ENCODE measurements at regions not wholly inside any gene's neighbourhood (a gene's known extent, or its start where the extent isn't known, plus 50 kb on each side); places are given as distances from the start of the nearest gene placed in this dataset.

DNA sequence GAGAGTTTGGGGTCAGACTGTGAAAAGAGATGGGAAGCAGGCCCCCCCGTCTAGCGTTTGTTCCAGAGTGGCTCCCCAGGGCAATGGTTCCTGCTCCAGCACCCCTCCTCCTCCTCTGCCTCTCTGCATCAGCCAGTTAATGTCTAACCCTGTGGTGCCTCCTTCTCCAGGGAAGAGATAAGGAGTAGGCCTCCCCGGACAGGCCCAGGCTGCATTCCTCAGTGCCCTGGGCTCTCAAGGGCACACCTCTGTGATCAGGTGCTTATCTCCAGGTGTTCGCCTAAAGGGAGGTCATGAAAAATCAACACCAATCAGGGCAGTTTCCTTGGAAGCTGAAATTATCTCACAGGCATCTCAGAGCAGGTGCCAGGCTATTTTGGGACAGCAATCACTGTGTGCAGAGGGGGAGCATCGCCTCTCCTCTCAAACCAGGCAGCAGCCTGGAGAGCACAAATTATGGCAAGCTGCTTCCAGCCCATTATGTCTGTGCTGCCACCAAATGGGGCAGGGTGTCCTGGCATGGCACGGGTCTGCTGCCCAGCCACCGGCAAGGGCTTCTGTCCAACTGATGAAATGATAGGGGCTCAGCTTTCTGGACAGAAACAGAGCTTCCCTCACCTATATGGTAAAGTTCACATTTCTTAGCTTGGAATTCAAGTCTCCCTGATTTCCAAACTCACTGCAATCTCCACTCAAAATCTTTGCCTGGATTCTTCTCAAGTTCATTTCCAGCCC, 255.8 kb upstream of the SLC14A2 start:
- H3K27ac ChIP-seq (ENCODE audit: low read length), result no peak overlapping the region

DNA sequence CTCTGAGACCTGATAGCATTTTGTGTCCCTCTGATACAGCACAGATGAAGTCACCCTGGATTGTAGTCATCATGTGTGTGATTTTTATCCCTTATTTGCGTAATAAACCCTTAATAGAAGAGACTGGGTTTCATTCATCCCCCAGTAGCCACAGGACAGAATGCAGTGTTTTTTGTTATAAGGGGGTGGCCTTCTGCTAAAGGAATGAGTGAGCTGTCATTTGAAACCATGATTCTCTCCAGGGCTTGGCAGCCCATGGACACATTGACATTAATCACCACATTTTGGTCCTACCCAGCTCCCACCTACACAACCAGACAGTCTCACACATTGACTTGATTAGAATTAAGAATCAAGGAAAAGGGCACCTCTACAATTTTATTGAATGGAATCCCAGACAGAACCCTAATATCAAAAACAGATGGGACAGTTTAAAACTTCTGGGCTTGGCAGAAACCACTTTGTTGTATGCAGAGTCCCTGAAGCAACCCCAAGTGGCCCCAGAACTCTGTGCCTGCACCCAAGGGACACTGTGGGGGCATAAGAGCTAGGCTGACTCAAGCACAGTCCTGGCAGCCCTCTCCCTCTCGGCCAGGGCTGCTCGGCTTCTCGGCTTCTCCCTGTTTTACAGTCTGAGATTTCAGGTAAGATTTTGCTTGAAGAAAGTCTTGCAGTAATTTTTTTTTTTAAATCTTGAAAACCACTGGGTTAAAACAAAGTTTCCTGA, 254.0 kb upstream of the SLC14A2 start:
- Histone ChIP-seq H3K4me3 (ENCODE audit: low read length in 2 of 2) (no peak overlapping the region), H3K27ac (ENCODE audit: low read length) (no peak overlapping the region), H3K27me3 (ENCODE audit: control insufficient read depth in 1 of 2, insufficient read depth in 2 of 2, low read length in 2 of 2) (no peaks in the 10 kb centered on the region), H3K9ac (ENCODE audit: low read length in 2 of 2) (no peak overlapping the region), H3K36me3 (ENCODE audit: control insufficient read depth in 2 of 2, insufficient read depth in 2 of 2, low read length in 2 of 2) (no peaks in the 10 kb centered on the region), H3K9me3 (ENCODE audit: control insufficient read depth in 2 of 2, low read length in 2 of 2) (no peaks in the 10 kb centered on the region), H3K4me1 (ENCODE audit: control insufficient read depth, insufficient read depth, low read length) (peaks cover 6% of the 10 kb centered on the region)

More for the DNA sequence above, 255.8 kb upstream of the SLC14A2 start:
- no peak overlapping the region for H3K9ac ChIP-seq (ENCODE audit: low read length in 2 of 2)
- H3K9me3 ChIP-seq (ENCODE audit: control insufficient read depth in 2 of 2, low read length in 2 of 2), result no peaks in the 10 kb centered on the region
- H3K4me3 ChIP-seq (ENCODE audit: low read length in 2 of 2), result no peak overlapping the region
- no peaks in the 10 kb centered on the region for H3K27me3 ChIP-seq (ENCODE audit: control insufficient read depth in 1 of 2, insufficient read depth in 2 of 2, low read length in 2 of 2)
- no peaks in the 10 kb centered on the region for H3K36me3 ChIP-seq (ENCODE audit: control insufficient read depth in 2 of 2, insufficient read depth in 2 of 2, low read length in 2 of 2)
- peaks cover 6% of the 10 kb centered on the region for H3K4me1 ChIP-seq (ENCODE audit: control insufficient read depth, insufficient read depth, low read length)

DNA sequence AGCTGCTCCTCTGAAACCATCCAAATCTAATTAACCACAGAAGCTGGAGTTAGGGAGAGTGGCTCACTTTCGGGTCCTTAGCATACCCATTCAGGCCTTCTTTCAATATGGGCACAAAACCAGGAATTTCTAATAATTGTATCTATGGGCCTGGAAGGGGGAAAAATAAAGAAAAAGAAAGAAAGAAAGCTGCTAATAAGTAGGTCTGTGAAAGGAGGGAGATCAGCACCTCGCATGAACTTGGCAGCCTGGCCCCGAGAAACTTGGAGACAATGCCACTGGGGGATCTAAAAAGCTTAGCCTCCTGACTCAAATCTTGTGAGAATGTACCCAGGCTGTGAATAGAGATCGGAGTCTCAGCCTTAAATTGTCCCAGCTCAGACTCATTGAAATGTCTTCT, 252.1 kb upstream of the SLC14A2 start:
- Histone ChIP-seq H3K27me3 (ENCODE audit: control insufficient read depth in 1 of 2, insufficient read depth in 2 of 2, low read length in 2 of 2) (no peaks in the 10 kb centered on the region), H3K36me3 (ENCODE audit: control insufficient read depth in 2 of 2, insufficient read depth in 2 of 2, low read length in 2 of 2) (no peaks in the 10 kb centered on the region), H3K27ac (ENCODE audit: low read length) (no peak overlapping the region), H3K4me3 (ENCODE audit: low read length in 2 of 2) (no peak overlapping the region), H3K4me1 (ENCODE audit: control insufficient read depth, insufficient read depth, low read length) (peaks cover 8% of the 10 kb centered on the region), H3K9ac (ENCODE audit: low read length in 2 of 2) (no peak overlapping the region), H3K9me3 (ENCODE audit: control insufficient read depth in 2 of 2, low read length in 2 of 2) (no peaks in the 10 kb centered on the region)

DNA sequence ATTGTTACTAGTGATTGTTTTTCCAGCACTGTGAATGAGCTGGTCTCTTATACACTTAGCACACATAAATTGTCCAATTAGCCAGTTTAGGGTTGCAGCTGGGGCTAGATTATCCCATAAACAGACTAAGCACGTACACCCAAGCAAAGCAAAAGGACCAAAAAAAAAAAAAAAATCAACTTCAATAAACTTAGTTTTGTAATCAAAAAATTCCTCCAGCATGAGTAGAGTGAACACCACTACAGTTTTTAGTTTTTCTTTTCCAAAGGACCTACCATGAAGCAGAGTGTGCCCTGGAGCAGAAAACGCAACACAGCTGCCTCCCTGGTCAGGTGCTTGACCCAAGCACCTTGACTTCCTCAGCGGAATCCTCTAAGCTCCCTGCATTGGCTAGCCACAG, 249.4 kb upstream of the SLC14A2 start:
- Histone ChIP-seq H3K9me3 (ENCODE audit: control insufficient read depth in 2 of 2, low read length in 2 of 2) (no peaks in the 10 kb centered on the region), H3K36me3 (ENCODE audit: control insufficient read depth in 2 of 2, insufficient read depth in 2 of 2, low read length in 2 of 2) (no peaks in the 10 kb centered on the region), H3K9ac (ENCODE audit: low read length in 2 of 2) (no peak overlapping the region), H3K4me3 (ENCODE audit: low read length in 2 of 2) (no peak overlapping the region), H3K27me3 (ENCODE audit: control insufficient read depth in 1 of 2, insufficient read depth in 2 of 2, low read length in 2 of 2) (no peaks in the 10 kb centered on the region), H3K27ac (ENCODE audit: low read length) (no peak overlapping the region), H3K4me1 (ENCODE audit: control insufficient read depth, insufficient read depth, low read length) (peaks cover 8% of the 10 kb centered on the region)

DNA sequence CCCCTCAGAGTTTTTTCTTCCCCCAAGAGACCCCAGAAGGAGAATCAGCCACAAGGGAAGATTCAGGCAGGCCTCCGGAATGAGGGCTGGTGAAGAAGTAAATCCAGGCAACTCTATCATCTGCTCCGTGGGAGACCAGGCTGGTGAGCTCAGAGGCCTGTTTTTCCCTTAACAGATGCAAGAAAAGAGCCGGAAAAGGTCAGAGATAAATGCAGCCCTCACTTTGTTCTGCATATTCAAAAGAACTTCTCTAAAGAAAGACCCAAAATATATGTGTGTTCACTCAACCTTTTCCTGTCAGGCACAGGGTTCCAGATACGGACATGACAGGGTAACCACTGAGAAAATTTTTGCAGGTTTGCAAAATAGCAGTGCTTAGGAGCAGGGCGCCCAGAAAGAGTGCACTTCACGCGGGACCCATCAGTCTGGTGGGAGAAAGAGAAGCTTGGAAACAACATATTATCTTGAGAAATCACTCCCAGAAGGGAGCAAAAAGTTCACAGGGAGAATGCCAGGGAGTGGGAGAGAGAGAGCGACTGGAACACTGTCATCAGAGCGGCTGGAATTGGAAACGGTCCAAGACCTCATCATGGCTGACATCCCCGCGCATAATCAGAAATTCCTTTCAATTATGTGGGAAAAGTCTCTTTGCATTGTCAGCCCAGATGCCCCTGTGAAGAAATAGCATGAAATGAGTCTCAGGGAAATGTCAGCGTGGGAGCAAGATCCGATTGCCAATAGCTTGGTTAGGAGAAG, 244.8 kb upstream of the SLC14A2 start:
- H3K36me3 ChIP-seq (ENCODE audit: control insufficient read depth in 2 of 2, insufficient read depth in 2 of 2, low read length in 2 of 2), result no peaks in the 10 kb centered on the region

DNA sequence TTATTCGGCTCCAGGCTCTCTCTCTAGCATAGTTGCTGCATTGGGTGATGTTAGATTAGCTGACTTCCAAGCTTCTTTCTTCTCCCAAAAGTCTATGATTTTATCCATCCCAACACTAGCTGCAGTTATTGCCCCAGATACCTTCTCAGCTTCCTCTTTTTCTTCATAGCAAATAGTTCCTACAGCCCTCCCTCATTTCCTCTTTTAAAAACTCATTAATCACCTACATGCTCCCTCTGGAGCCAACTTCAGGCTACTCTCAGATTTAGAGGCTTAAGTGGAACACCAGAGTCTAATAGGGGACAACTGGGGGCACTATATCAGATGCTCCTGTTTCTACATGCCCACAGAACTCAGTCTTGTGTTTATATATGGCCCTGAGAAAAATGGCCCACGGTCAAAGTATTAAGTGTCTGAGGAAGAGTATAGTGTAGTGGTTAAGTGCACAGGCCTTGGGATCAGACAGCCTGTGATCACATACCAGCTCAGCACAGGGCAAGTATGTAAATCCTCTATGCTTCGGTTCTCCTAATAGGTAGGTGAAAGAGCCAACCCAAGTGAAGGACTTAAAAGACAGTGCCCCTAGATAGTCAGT, 241.9 kb upstream of the SLC14A2 start:
- no peaks in the 10 kb centered on the region for H3K27me3 ChIP-seq (ENCODE audit: control insufficient read depth in 1 of 2, insufficient read depth in 2 of 2, low read length in 2 of 2)
- H3K9me3 ChIP-seq (ENCODE audit: control insufficient read depth in 2 of 2, low read length in 2 of 2), result no peaks in the 10 kb centered on the region
- no peaks in the 10 kb centered on the region for H3K4me1 ChIP-seq (ENCODE audit: control insufficient read depth, insufficient read depth, low read length)
- H3K36me3 ChIP-seq (ENCODE audit: control insufficient read depth in 2 of 2, insufficient read depth in 2 of 2, low read length in 2 of 2), result no peaks in the 10 kb centered on the region
- H3K27ac ChIP-seq (ENCODE audit: low read length), result no peak overlapping the region
- no peak overlapping the region for H3K9ac ChIP-seq (ENCODE audit: low read length in 2 of 2)
- no peak overlapping the region for H3K4me3 ChIP-seq (ENCODE audit: low read length in 2 of 2)

More for the DNA sequence above, 244.8 kb upstream of the SLC14A2 start:
- no peak overlapping the region for H3K27ac ChIP-seq (ENCODE audit: low read length)
- H3K9me3 ChIP-seq (ENCODE audit: control insufficient read depth in 2 of 2, low read length in 2 of 2), result no peaks in the 10 kb centered on the region
- H3K9ac ChIP-seq (ENCODE audit: low read length in 2 of 2), result no peak overlapping the region
- H3K4me3 ChIP-seq (ENCODE audit: low read length in 2 of 2), result no peak overlapping the region
- H3K27me3 ChIP-seq (ENCODE audit: control insufficient read depth in 1 of 2, insufficient read depth in 2 of 2, low read length in 2 of 2), result no peaks in the 10 kb centered on the region
- H3K4me1 ChIP-seq (ENCODE audit: control insufficient read depth, insufficient read depth, low read length), result peaks cover 2% of the 10 kb centered on the region

DNA sequence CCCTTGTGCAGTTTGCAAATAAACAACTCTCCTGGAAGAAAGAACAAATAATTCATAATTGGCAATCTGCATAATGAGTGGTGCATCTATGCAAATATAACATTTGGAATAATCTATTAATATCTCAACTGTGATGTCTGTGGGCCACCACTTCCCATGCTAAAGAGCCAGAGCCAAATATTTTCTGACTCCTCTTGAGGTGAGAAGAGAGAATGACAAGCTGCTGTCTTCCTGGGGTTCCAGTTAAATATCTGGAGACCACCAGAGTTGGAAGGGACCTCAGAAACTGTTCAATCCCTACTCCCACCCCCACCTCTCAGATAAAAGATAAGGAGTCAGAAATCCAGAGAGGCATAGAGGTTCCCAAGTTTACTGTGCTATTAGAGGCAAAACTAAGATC, 241.0 kb upstream of the SLC14A2 start:
- H3K27ac ChIP-seq (ENCODE audit: low read length), result no peak overlapping the region
- no peaks in the 10 kb centered on the region for H3K9me3 ChIP-seq (ENCODE audit: control insufficient read depth in 2 of 2, low read length in 2 of 2)
- H3K36me3 ChIP-seq (ENCODE audit: control insufficient read depth in 2 of 2, insufficient read depth in 2 of 2, low read length in 2 of 2), result no peaks in the 10 kb centered on the region
- no peak overlapping the region for H3K9ac ChIP-seq (ENCODE audit: low read length in 2 of 2)
- H3K4me1 ChIP-seq (ENCODE audit: control insufficient read depth, insufficient read depth, low read length), result no peaks in the 10 kb centered on the region
- H3K27me3 ChIP-seq (ENCODE audit: control insufficient read depth in 1 of 2, insufficient read depth in 2 of 2, low read length in 2 of 2), result no peaks in the 10 kb centered on the region
- no peak overlapping the region for H3K4me3 ChIP-seq (ENCODE audit: low read length in 2 of 2)

DNA sequence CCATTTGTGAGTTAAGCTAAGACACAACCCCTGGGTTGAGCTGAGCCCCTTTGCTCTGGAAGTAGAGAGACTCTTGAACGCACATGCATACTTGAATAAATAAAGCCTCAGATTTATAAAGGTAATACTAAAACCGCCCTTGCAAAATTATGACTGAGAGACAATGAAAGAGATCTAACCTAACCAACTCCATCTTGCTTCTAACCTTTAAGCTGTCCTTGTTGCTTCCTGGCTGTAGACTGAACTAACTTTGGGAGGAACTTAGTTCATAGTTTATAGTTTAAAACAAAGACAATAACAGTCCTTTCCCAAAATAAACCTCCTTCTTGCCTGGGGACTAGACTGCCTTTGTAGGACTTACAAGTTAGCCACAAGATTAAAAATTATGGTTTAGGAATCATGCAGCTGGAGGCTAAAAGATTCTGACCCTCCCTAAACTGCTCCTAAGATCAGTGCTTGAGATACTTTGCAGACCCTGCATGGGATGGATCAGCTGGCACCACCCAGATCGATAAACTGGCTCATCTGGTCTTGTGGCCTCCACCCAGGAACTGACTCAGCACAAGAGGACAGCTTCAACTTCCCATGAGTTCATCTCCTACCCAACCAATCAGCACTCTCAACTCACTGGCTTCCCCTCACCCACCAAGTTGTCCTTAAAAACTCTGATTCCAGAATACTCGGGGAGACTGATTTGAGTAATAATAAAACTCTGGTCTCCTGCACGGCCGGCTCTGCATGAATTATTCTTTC, 240.2 kb upstream of the SLC14A2 start:
- H3K36me3 ChIP-seq (ENCODE audit: control insufficient read depth in 2 of 2, insufficient read depth in 2 of 2, low read length in 2 of 2), result no peaks in the 10 kb centered on the region
- no peak overlapping the region for H3K9ac ChIP-seq (ENCODE audit: low read length in 2 of 2)
- no peak overlapping the region for H3K27ac ChIP-seq (ENCODE audit: low read length)
- H3K9me3 ChIP-seq (ENCODE audit: control insufficient read depth in 2 of 2, low read length in 2 of 2), result no peaks in the 10 kb centered on the region
- H3K4me1 ChIP-seq (ENCODE audit: control insufficient read depth, insufficient read depth, low read length), result no peaks in the 10 kb centered on the region
- H3K4me3 ChIP-seq (ENCODE audit: low read length in 2 of 2), result no peak overlapping the region
- H3K27me3 ChIP-seq (ENCODE audit: control insufficient read depth in 1 of 2, insufficient read depth in 2 of 2, low read length in 2 of 2), result no peaks in the 10 kb centered on the region

DNA sequence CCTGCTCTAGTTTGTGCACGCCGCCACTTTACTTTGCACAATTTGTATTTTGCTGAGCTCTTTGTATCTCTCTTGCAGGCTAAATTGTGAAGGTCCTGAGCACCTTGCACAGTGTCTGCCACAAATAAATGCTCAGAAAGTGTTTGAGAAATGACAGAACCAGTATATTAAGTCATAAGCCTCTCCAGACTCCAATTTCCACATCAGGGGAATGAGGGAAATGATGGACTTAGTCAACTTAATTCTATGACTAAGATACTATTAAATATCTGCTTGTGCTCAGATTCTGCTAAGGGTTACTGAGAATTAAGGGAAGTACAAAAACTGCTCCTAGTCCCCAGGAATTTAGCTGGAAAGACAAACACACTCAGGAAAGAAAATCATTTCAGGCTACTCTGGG, 239.1 kb upstream of the SLC14A2 start:
- Histone ChIP-seq H3K4me3 (ENCODE audit: low read length in 2 of 2) (no peak overlapping the region), H3K4me1 (ENCODE audit: control insufficient read depth, insufficient read depth, low read length) (no peaks in the 10 kb centered on the region), H3K27ac (ENCODE audit: low read length) (no peak overlapping the region), H3K36me3 (ENCODE audit: control insufficient read depth in 2 of 2, insufficient read depth in 2 of 2, low read length in 2 of 2) (no peaks in the 10 kb centered on the region), H3K9me3 (ENCODE audit: control insufficient read depth in 2 of 2, low read length in 2 of 2) (no peaks in the 10 kb centered on the region), H3K9ac (ENCODE audit: low read length in 2 of 2) (no peak overlapping the region), H3K27me3 (ENCODE audit: control insufficient read depth in 1 of 2, insufficient read depth in 2 of 2, low read length in 2 of 2) (no peaks in the 10 kb centered on the region)

DNA sequence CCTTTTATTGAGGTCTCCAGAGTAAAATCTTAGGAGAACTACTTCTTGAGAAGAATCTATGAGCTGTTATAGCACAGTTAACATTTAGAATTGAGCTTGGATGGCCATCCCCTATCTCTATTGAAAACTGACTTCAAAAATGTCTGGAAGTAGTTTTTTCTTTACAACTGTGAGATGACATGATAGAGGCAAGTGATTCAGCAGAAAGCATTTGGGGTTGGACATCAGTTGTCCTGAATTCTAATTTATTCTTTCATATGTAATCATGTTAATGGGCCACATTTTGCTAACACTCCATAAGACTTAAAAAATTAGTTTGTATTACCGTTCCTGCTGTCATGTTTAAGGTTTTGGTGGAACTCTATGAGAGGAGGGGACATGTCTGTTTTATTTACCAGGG, 237.0 kb upstream of the SLC14A2 start:
- no peaks in the 10 kb centered on the region for H3K4me1 ChIP-seq (ENCODE audit: control insufficient read depth, insufficient read depth, low read length)
- H3K27ac ChIP-seq (ENCODE audit: low read length), result no peak overlapping the region
- H3K9me3 ChIP-seq (ENCODE audit: control insufficient read depth in 2 of 2, low read length in 2 of 2), result no peaks in the 10 kb centered on the region
- no peaks in the 10 kb centered on the region for H3K27me3 ChIP-seq (ENCODE audit: control insufficient read depth in 1 of 2, insufficient read depth in 2 of 2, low read length in 2 of 2)
- H3K36me3 ChIP-seq (ENCODE audit: control insufficient read depth in 2 of 2, insufficient read depth in 2 of 2, low read length in 2 of 2), result no peaks in the 10 kb centered on the region
- H3K4me3 ChIP-seq (ENCODE audit: low read length in 2 of 2), result no peak overlapping the region
- H3K9ac ChIP-seq (ENCODE audit: low read length in 2 of 2), result no peak overlapping the region

Data from stomach smooth muscle (tissue), 2 donors.